ENCODE measurements at regions not wholly inside any gene's neighbourhood (a gene's known extent, or its start where the extent isn't known, plus 50 kb on each side); places are given as distances from the start of the nearest gene placed in this dataset.

DNA sequence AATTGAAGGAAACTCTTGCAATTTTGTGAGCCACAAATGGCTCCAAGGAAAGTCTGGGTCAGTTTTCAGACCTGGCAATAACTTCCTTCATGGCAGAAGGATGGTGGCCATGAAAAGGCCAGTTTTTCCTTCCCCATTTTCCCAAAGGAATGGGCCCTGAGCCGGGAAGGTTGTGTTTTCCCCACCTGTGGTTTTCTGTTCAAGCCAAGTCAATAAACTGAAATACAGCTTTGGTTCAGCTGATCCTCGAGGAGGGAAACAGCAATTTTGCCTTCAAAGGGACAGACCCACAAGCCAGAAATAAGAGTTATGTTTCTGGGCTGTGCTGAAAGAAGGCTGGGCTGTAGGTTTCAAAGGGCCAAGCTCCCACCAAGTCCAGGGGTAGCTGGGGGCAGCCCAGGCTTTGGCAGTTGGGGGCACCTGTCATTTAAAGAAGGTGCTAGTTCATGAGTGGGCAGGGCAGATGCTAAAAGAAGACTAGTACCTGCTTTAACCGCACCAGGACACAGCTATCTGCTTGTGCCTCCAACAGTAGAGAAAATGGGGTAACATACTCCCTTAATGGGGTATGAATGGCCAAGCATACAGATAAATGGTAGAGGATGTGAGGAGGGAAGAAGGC, 97.0 kb downstream of the TTC32 start:
- no peaks in the 10 kb centered on the region for H3K4me1 Mint-ChIP-seq
- H3K36me3 Mint-ChIP-seq: no peaks in the 10 kb centered on the region
- no peak overlapping the region for H3K27ac Mint-ChIP-seq
- DNase-seq (no peak), ATAC-seq (no peak)
- H3K4me3 Mint-ChIP-seq: no peak overlapping the region
- peaks cover 3% of the 10 kb centered on the region for H3K27me3 Mint-ChIP-seq
- CTCF ChIA-PET: no interaction called here
- H3K9me3 Mint-ChIP-seq (ENCODE audit: low read depth): no peaks in the 10 kb centered on the region

DNA sequence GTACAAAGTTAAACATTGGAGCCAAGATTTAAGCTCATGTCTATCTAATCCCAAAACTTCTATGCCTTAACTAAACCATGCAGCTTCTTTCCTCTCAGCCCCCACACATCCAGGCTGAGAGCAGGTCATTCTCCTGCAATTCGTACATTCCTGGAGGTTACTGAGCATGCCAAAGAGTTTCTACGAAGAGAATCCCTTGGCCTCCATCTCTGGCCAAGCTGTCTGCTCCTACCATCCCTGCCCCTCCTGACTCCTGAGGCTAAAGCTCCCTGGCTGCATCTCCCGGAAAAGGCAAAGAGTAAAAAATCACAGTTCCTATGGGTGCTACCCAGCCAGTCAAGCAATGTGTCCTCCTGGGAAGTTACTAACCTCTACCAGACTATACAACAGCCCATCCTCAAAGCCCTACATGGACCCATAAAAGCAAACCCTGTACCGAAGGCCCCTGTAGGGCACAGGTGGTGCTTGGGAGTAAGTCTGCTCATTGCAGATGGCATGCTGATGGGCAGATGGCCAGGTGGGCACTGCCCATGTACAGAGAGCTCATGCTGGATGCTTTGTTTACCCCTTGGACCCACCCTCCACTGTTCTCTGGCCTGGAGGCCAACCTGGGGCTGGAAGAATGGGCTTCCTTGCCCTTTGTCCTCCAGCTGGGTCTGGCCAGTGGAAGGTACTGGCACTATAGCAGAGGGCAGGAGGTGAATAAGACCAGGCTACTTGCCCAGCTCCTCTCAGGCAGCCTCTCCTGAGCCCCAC, 99.5 kb downstream of the TTC32 start:
- Mint-ChIP-seq H3K4me3 (no peak overlapping the region), H3K9me3 (ENCODE audit: low read depth) (no peaks in the 10 kb centered on the region), H3K36me3 (no peaks in the 10 kb centered on the region), H3K27me3 (peaks cover 3% of the 10 kb centered on the region), H3K27ac (no peak overlapping the region), H3K4me1 (no peaks in the 10 kb centered on the region)
- ATAC-seq (no peak), DNase-seq (no peak)
- CTCF ChIA-PET: no interaction called here

DNA sequence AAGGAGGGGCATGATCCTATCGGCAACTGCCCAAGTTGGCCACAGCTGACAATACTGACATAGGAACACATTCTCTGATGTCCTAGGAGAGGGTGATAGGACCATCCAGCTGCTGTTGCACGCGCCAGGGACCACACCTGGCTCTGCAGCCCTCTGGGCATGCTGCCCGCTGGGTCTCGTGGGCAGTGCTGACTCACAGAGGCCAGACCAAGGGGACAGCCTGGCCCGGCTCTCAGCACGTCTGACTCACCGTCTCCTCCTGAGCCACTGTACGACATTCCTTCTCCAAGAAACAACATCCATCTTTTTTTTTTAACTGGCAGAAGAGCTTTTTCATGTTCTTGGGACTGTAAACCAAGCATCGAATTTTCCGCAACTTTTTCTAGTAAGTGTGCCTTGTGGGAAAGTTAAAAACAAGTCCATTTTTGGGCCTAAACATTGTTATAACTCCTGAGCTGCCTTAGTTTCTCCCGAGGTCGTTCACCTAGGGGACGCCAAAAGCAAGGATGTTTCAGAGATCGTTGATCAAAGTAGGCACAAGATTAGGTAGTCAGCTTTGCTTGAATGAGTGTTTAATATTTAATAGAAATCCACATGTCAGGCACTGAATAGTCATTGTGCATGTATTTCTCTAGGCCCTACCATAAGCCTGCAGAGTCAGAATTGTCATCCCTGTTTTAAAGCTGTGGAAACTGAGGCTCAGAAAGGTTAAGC, 100.3 kb downstream of the TTC32 start:
- CTCF ChIA-PET: no interaction called here
- ATAC-seq (no peak), DNase-seq (no peak)
- peaks cover 3% of the 10 kb centered on the region for H3K27me3 Mint-ChIP-seq
- H3K4me3 Mint-ChIP-seq: no peak overlapping the region
- no peak overlapping the region for H3K27ac Mint-ChIP-seq
- no peaks in the 10 kb centered on the region for H3K9me3 Mint-ChIP-seq (ENCODE audit: low read depth)
- no peaks in the 10 kb centered on the region for H3K36me3 Mint-ChIP-seq
- H3K4me1 Mint-ChIP-seq: no peaks in the 10 kb centered on the region

DNA sequence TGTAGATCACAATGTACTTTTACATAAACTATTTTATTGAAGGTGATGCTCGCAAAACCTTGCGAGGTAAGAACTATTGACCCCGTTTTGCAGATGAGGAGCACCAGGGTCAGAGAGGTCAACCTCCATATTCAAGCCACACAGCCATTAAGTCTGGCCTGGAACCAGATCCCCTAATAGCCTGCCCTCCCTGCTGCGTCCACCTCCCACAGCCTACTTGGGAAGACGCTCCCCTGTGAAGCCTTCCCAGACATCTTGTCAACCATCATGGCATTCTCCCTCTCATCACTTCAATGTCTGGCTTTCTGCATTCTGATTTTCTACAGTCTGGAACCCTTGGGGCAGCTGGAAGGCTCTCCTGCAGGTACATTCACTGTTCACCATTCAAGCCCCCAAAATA, 101.0 kb downstream of the TTC32 start:
- DNase-seq (no peak), ATAC-seq (no peak)
- H3K27ac Mint-ChIP-seq: no peak overlapping the region
- no peaks in the 10 kb centered on the region for H3K36me3 Mint-ChIP-seq
- CTCF ChIA-PET: no interaction called here
- no peaks in the 10 kb centered on the region for H3K4me1 Mint-ChIP-seq
- H3K27me3 Mint-ChIP-seq: peaks cover 3% of the 10 kb centered on the region
- H3K9me3 Mint-ChIP-seq (ENCODE audit: low read depth): no peaks in the 10 kb centered on the region
- no peak overlapping the region for H3K4me3 Mint-ChIP-seq

DNA sequence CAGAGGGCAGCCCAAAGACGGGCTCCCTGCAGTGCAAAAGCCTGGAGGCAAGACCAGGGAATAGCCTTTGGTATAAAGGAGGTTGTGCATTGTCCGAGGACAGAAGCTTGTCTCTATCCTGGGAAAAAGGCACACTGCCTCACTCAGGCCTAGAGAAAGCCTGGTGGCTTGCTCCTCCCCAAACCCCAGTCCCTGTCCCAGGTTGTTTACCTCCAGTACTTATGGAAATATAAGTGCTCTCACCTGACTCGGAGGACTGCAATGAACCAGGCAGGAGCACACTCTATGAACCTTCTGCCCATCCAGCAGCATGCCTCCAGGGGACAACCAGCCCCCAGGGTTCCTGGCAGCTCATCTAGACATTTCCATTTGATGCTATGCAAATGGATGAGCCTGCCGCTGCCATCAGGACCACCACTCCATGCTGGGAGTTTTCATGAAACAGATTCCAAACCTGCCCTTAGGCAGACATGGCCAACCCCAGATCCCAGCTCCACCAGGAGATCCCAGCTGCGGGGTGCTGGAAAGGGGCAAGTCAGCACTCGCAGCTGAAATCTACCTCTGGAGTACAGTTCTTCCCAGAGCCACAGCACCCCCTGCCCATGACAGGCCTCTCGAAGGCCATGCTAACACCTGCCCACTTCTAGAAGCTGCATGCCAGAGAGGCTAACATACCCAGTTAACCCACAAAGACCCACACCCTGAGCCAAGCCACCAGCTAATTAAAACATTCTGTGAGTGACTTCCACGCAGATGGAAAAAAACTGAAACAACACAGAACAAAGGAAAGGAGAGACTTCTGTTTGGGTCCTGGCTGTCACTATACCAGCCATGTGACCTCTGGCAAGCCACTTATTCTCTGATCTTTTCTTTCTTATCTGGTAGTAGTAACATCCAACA, 101.7 kb downstream of the TTC32 start:
- H3K27ac Mint-ChIP-seq: no peak overlapping the region
- no peaks in the 10 kb centered on the region for H3K36me3 Mint-ChIP-seq
- no peaks in the 10 kb centered on the region for H3K4me1 Mint-ChIP-seq
- no peak for DNase-seq
- H3K27me3 Mint-ChIP-seq: peaks cover 3% of the 10 kb centered on the region
- ATAC-seq: no peak
- CTCF ChIA-PET: no interaction called here
- H3K4me3 Mint-ChIP-seq: no peak overlapping the region
- no peaks in the 10 kb centered on the region for H3K9me3 Mint-ChIP-seq (ENCODE audit: low read depth)

DNA sequence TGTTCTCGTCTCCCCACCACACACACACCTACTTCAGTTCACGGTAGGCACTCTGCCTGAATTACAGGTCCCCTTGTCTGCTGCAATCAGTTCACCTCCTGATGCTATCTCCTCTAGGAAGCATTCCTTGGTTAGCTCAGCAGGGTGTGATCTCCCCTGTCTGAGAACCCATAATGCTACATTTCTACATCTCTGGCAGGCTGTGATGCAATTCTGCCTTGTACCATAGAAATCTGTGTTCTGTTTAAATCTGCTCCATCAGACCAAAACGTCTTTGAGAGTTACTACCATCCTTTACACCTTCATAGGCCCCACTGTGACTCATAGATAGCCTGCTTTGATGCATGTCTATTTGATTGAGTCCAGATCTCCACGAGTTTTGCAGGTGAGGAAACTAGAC, 103.9 kb downstream of the TTC32 start:
- Mint-ChIP-seq H3K4me1 (no peaks in the 10 kb centered on the region), H3K27me3 (no peaks in the 10 kb centered on the region), H3K9me3 (ENCODE audit: low read depth) (no peaks in the 10 kb centered on the region), H3K4me3 (no peak overlapping the region), H3K36me3 (no peaks in the 10 kb centered on the region), H3K27ac (no peak overlapping the region)
- no peak for ATAC-seq
- no peak for DNase-seq
- CTCF ChIA-PET: no interaction called here

DNA sequence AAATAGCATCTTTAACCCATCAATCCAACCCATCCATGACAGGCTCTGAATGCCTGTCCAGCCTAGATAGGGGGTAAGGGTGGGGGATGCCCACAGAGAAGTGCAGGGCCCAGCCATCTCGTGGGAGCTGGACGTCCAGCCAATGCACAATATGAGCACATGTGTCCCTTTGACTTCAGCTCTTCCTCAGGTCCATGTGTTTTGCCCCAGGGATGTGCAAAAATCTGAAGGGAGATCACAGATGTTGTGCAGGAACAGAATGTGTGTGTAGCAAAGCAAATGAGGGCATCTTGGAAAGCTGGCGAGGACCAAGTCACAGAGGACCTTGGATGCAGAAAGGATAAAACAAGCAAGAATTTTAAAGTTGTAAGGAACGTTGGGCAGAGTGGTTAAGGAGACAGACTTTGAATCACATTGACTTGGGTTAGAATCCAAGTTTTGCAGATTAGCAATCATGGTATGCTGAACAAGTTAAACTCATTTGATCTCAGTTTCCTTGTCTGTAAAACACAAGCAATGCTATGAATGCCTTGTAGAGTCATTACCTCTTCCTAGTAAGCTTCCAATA, 104.5 kb downstream of the TTC32 start:
- Mint-ChIP-seq H3K4me3 (no peak overlapping the region), H3K9me3 (ENCODE audit: low read depth) (no peaks in the 10 kb centered on the region), H3K4me1 (no peaks in the 10 kb centered on the region), H3K27me3 (no peaks in the 10 kb centered on the region), H3K27ac (no peak overlapping the region), H3K36me3 (no peaks in the 10 kb centered on the region)
- DNase-seq (no peak), ATAC-seq (no peak)
- CTCF ChIA-PET: no interaction called here

DNA sequence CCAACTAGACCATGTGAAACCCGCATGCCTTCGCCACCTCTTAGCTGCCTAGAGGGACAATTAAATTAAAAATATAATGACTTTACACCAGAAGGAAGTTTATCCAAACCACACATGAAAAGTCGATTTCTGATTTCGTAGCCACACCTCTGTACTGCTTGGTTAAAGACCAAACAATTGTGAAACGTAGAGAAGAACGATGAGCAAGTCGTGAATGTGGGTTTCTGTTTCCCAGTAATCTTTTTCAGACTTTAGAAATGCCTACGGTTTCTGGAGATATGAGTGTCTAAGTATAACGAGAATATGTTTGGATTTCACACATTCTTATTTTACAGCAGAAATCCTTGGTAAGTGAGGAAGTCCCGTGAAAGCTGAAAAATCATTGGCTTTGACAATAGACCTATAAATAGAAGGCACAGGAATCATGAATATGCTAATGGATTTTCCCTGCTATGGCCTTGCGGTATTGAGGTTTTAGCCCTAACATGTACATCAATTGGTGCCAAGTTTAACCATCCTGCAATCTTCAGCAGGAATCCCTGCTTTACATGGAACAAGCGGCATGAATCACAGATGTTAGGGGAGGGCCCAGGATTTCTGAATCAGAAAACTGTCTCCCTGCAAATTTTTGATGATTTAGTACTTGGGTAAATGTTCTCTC, 105.6 kb downstream of the TTC32 start:
- CTCF ChIA-PET: no interaction called here
- Mint-ChIP-seq H3K27me3 (no peaks in the 10 kb centered on the region), H3K27ac (no peak overlapping the region)

DNA sequence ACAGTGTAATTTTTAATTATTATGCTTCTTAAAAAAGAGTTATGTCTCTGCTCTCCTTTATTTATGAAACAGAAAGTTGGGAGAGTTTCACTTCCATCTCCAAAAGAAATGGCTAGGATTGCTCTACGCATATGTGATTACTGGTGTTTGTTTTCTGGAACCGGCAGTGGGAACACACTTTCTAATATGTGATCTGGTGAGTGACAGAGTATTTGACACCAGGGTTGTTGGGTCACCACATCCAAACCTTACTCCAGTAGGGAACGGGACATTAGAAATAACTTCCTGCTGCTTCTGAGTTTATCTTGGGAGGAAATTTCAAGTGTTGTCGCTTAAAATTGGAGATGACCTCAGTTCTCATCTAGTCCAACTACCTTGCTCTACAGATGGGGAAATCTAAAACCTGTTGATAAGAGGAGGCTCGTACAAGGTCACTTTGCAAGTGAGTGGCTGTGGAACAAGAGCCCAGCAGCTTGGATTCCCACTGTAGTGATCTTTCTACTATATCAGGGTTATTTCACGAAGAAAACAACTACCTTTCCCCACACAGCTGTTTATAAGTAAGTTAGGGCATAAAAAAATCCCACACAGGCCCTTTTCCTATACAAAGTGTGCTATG, 108.5 kb downstream of the TTC32 start:
- ATAC-seq (no peak), DNase-seq (no peak)
- H3K27me3 Mint-ChIP-seq: no peaks in the 10 kb centered on the region
- no peak overlapping the region for H3K27ac Mint-ChIP-seq
- H3K4me3 Mint-ChIP-seq: no peak overlapping the region
- H3K4me1 Mint-ChIP-seq: no peaks in the 10 kb centered on the region
- no peaks in the 10 kb centered on the region for H3K9me3 Mint-ChIP-seq (ENCODE audit: low read depth)
- CTCF ChIA-PET: no interaction called here
- H3K36me3 Mint-ChIP-seq: no peaks in the 10 kb centered on the region

More for the DNA sequence above, 105.6 kb downstream of the TTC32 start:
- Mint-ChIP-seq H3K9me3 (ENCODE audit: low read depth) (no peaks in the 10 kb centered on the region), H3K4me3 (no peak overlapping the region), H3K4me1 (no peaks in the 10 kb centered on the region), H3K36me3 (no peaks in the 10 kb centered on the region)
- ATAC-seq (no peak), DNase-seq (no peak)

DNA sequence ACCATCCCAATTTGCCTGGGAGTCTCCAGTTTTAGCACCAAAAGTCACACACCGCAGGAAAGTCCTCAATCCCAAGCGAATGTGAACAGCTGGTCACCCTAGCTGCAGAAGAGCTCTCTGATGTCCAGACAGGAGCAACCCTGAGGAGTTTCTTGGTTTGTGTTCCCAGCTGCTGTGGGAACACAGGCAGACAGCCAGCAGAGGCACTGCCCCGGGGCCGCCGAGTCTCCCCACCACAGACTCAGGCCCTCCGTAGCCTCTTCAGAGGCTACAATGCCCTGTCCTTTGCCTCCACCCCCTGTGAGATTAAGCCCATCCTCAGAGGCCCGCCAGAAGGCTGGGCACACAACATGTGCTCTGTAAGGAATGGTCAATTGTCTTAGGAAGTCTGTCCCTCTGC, 111.5 kb downstream of the TTC32 start:
- H3K27me3 Mint-ChIP-seq: no peaks in the 10 kb centered on the region
- CTCF ChIA-PET: no interaction called here
- H3K4me1 Mint-ChIP-seq: no peaks in the 10 kb centered on the region
- DNase-seq: no peak
- no peak overlapping the region for H3K4me3 Mint-ChIP-seq
- H3K27ac Mint-ChIP-seq: no peak overlapping the region
- no peaks in the 10 kb centered on the region for H3K9me3 Mint-ChIP-seq (ENCODE audit: low read depth)
- no peaks in the 10 kb centered on the region for H3K36me3 Mint-ChIP-seq
- no peak for ATAC-seq

DNA sequence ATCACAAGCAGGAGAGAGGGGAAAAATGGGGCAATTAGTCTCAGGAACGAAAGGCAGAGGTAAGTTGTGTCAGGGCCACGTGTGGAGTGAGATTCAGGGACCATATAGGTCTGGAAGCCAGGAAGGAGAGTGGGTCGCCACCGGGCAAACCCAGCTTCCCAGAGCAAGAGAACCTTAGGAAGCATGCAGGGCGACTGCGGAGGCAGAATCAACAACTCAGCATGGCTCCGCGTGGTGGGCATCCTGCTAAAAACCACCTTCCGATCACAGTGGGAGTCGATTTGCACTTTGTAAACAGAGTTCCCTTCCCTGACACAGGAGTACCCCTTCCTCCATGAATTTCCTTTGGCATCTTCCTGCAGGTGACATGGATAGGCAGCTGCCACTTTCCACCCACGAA, 114.6 kb downstream of the TTC32 start:
- H3K27me3 Mint-ChIP-seq: no peaks in the 10 kb centered on the region
- H3K4me3 Mint-ChIP-seq: no peak overlapping the region
- no peak for ATAC-seq
- H3K36me3 Mint-ChIP-seq: no peaks in the 10 kb centered on the region
- H3K27ac Mint-ChIP-seq: no peak overlapping the region
- DNase-seq: no peak
- CTCF ChIA-PET: no interaction called here
- H3K9me3 Mint-ChIP-seq (ENCODE audit: low read depth): no peaks in the 10 kb centered on the region
- no peaks in the 10 kb centered on the region for H3K4me1 Mint-ChIP-seq

DNA sequence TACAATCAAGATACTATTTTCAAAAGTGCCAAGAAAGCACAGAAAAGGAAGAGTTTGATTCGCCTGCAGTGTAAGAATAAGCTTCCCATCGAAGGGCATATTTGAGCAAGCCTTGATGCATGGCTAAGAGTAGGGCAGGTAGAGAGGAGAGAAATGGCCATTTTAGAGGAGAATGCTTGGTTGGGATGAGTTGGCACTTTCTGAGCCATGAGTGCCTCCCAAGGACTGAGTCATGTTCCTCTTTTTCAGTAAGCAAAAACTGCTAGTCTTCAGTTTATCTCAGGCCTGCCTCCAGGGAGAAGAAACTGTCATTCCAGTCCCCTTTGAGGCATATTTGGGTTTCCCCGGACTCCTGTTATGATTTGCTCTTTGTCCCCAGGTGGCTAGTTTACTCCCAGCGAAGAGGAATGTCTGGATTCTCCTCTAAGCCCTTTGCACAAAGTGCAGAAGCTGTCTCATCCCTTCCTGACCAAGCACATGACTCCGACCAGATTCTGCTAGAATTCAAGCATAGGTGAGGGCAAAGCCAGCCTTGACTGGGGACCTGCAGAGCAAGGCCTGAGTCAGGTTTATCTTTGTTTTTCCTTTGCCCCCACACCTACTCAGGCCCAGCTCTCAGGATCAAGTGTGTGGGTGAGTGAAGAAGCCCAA, 115.2 kb downstream of the TTC32 start:
- CTCF ChIA-PET: no interaction called here
- Mint-ChIP-seq H3K36me3 (no peaks in the 10 kb centered on the region), H3K4me1 (no peaks in the 10 kb centered on the region), H3K27me3 (no peaks in the 10 kb centered on the region), H3K27ac (no peak overlapping the region), H3K4me3 (no peak overlapping the region), H3K9me3 (ENCODE audit: low read depth) (no peaks in the 10 kb centered on the region)
- ATAC-seq (no peak), DNase-seq (no peak)

Data from activated CD8-positive, alpha-beta memory T cell treated with anti-CD3 and anti-CD28 coated beads, Interleukin-2, amount 10 ng/mL, durations not matched to agents 7 days and 5 days (primary cell).